ENCODE measurements at regions not wholly inside any gene's neighbourhood (a gene's known extent, or its start where the extent isn't known, plus 50 kb on each side); places are given as distances from the start of the nearest gene placed in this dataset.

- no peak for DNase-seq (ENCODE audit: low read depth)
Observed at GRCh38 chr3:31050296-31050695, 155.8 kb upstream of the GADL1 start.

- no peak for DNase-seq (ENCODE audit: low read depth)
Observed at GRCh38 chr3:31051226-31051625, 156.8 kb upstream of the GADL1 start.

GRCh38 chr3:31053299-31053698, 158.8 kb upstream of the GADL1 start:
- DNase-seq (ENCODE audit: low read depth): no peak

- DNase-seq (ENCODE audit: low read depth): no peak
Observed at GRCh38 chr3:31054032-31054431, 159.6 kb upstream of the GADL1 start.

GRCh38 chr3:31055757-31056156, 161.3 kb upstream of the GADL1 start:
- DNase-seq (ENCODE audit: low read depth): no peak

GRCh38 chr3:31057891-31058290, 163.4 kb upstream of the GADL1 start:
- DNase-seq (ENCODE audit: low read depth): no peak

- no peak for DNase-seq (ENCODE audit: low read depth)
Observed at GRCh38 chr3:31064021-31064420, 169.6 kb upstream of the GADL1 start.

- DNase-seq (ENCODE audit: low read depth): no peak
Observed at GRCh38 chr3:31065765-31066164, 171.3 kb upstream of the GADL1 start.

- no peak for DNase-seq (ENCODE audit: low read depth)
Observed at GRCh38 chr3:31067004-31067403, 172.5 kb upstream of the GADL1 start.

- DNase-seq (ENCODE audit: low read depth): no peak
Observed at GRCh38 chr3:31075471-31075870, 181.0 kb upstream of the GADL1 start.

- DNase-seq (ENCODE audit: low read depth): no peak
Observed at GRCh38 chr3:31075876-31076275, 181.4 kb upstream of the GADL1 start.

- DNase-seq (ENCODE audit: low read depth): no peak
Observed at GRCh38 chr3:31077021-31077601, 182.7 kb upstream of the GADL1 start.

- no peak for DNase-seq (ENCODE audit: low read depth)
Observed at GRCh38 chr3:31077826-31078225, 183.4 kb upstream of the GADL1 start.

- DNase-seq (ENCODE audit: low read depth): no peak
Observed at GRCh38 chr3:31079689-31080088, 185.2 kb upstream of the GADL1 start.

GRCh38 chr3:31081018-31081662, 186.7 kb upstream of the GADL1 start:
- DNase-seq (ENCODE audit: low read depth): no peak

GRCh38 chr3:31086148-31086547, 191.7 kb upstream of the GADL1 start:
- DNase-seq (ENCODE audit: low read depth): no peak

- no peak for DNase-seq (ENCODE audit: low read depth)
Observed at GRCh38 chr3:31086698-31087097, 192.2 kb upstream of the GADL1 start.

- no peak for DNase-seq (ENCODE audit: low read depth)
Observed at GRCh38 chr3:31091748-31092147, 197.3 kb upstream of the GADL1 start.

GRCh38 chr3:31092748-31093589, 198.5 kb upstream of the GADL1 start:
- no peak for DNase-seq (ENCODE audit: low read depth)

GRCh38 chr3:31093606-31094005, 199.1 kb upstream of the GADL1 start:
- no peak for DNase-seq (ENCODE audit: low read depth)

GRCh38 chr3:31094048-31094447, 199.6 kb upstream of the GADL1 start:
- DNase-seq (ENCODE audit: low read depth): no peak

- DNase-seq (ENCODE audit: low read depth): no peak
Observed at GRCh38 chr3:31095255-31095654, 200.8 kb upstream of the GADL1 start.
